Heart left ventricle (tissue), 13 donors: ENCODE measurements at regions not wholly inside any gene's neighbourhood (a gene's known extent, or its start where the extent isn't known, plus 50 kb on each side); places are given as distances from the start of the nearest gene placed in this dataset.

Source experiments
- POLR2A ChIP-seq, 2 donors: fragments of 450-650 bp; IDR thresholded peaks; one replicate each; pipeline ENCODE4 v1.6.1; 2017; ENCODE audit warnings: antibody characterized with exemption in 2 of 2, mild to moderate bottlenecking in 2 of 2, moderate library complexity in 2 of 2
- TF ChIP-seq, protein P1 (sequence below), 12 donors: fragments of 200-600 bp; sonication (generic) in 4 of 12; IDR thresholded peaks; one replicate each; pipeline versions ENCODE4 v1.5.0 to v1.8.0; 2018 to 2022; ENCODE audit warnings: antibody characterized with exemption in 12 of 12, mild to moderate bottlenecking in 5 of 12
- donor health status: ischemic (EF 13 %, LVEDD 7.1; RV severe dilation, severe dysfunction).
- donor health status: DM: no; HTN: yes; CAD: no.
- donor health status: DM: no; HTN: no; CAD: no.
- donor health status: ischemic (EF 25% LVEDD 6.9; RV normal size, moderate dysfunction).
- donor health status: ischemic (EF 25% LVEDD 5.7; RV mildly dilated, moderate dysfunction).
- donor health status: ischemic (EF 35%, LVEDD 5.7; RV mildly dilated, moderate dysfunction).
- donor health status: nonischemic (EF 11% LVEDD 7.7; RV severe dilation, severe dysfunction).
- donor health status: DM: yes; HTN: yes; CAD: no.
- donor health status: PGD.
- donor health status: ischemic (EF 29% LVEDD 5.4; RV normal size, mild dysfunction).
- donor health status: nonischemic (EF 23%, LVEDD 6.1; RV moderate dilation, normal function).

- TF ChIP-seq, protein P1, sequence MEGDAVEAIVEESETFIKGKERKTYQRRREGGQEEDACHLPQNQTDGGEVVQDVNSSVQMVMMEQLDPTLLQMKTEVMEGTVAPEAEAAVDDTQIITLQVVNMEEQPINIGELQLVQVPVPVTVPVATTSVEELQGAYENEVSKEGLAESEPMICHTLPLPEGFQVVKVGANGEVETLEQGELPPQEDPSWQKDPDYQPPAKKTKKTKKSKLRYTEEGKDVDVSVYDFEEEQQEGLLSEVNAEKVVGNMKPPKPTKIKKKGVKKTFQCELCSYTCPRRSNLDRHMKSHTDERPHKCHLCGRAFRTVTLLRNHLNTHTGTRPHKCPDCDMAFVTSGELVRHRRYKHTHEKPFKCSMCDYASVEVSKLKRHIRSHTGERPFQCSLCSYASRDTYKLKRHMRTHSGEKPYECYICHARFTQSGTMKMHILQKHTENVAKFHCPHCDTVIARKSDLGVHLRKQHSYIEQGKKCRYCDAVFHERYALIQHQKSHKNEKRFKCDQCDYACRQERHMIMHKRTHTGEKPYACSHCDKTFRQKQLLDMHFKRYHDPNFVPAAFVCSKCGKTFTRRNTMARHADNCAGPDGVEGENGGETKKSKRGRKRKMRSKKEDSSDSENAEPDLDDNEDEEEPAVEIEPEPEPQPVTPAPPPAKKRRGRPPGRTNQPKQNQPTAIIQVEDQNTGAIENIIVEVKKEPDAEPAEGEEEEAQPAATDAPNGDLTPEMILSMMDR (IDR thresholded peaks at IDR 0.05) = no peak
- TF ChIP-seq POLR2A (IDR thresholded peaks at IDR 0.05) = no peak
These were observed 603.6 kb downstream of the PLOD2 start for GRCh38 chr3:145557405-145557804.
